EL (cell line): ENCODE measurements at regions not wholly inside any gene's neighbourhood (a gene's known extent, or its start where the extent isn't known, plus 50 kb on each side); places are given as distances from the start of the nearest gene placed in this dataset.

ENCODE experiments used
- DNase-seq: peaks from one replicate; pipeline ENCODE4 v3.0.0-alpha.2; 2016

DNA sequence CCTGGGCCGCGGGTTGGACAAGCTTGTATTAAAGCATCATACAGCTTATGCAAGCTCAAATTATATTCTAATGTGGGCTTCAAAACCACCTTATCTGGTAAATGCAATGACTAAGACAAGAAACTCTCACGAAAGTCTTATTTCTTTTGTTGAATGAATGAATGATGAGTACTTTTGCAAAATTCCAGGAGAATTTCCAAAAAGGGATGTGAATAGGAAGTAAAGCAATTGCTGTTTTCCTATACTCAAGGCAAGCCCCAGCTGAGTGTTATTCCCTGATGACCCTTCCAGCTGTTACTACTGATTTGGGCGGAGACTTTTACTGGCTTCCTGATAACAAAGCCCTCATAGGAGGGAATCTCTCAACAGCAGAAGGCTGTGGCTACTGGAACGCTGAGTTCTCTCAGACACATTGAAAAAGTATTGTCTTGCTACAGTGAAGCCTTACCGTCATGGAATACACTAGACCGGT lies 162.8 kb downstream of the SREK1 start:
- DNase-seq: no peak

DNA sequence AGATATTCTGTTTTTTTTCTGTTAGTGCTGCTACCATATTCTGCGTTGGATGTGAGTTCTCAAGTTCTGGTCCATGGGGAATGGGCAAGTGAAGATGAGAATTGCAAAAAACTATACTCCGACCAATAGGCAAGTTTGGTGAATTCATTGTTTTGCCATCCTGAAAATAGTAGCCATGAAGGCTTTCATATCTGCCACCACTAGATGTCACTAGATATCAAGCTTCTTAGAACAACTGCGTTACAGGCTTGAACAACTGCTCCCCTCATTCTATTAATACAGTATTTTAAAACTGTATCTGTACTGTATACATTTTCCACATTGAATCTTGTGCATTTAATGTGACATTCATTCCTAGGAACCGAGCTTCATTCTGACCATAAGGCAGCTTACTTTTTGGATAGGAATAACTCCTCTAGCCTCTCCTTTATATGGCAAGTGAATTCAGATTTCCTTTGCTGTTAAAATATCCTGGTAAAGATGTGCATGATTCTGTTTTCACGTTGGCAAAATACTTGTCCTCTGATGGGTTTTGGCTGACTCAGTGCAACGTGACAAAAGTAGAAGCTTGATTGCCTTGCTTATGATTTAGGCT lies 163.6 kb downstream of the SREK1 start:
- peak; percentile 61 for DNase-seq

DNA sequence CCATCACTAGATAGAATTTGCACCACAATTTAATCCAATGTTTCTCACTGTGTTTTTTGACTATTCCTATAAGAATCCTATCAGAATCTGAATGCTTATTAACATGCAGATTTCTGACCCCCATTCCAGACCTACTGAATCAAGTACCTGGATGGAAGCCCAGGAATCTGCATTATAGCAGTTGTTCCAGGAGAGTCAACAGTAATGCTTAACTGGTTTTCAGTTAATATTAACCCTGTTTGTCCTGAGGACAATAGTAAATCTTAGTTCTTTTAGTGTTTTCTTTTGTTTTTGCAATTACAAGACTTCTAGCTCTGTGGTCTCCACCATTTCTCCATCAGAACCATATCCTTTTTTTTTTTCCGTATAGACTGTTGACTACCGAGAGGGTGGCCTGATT lies 168.2 kb downstream of the SREK1 start:
- DNase-seq: no peak

DNA sequence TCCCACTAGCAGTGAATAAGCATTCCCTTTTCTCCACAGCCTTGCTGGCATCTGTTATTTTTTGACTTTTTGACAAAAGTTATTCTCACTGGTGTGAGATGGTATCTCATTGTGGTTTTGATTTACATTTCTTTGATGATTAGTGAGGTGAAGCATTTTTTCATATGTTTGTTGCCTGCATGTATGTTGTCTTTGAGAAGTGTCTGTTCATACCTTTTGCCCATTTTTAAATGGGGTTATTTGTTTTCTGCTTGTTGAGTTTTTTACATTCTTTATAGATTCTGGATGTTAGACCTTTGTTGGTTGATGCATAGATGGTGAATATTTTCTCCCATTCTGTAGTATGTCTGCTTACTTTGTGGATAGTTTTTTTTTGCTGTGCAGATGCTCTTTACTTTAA lies 171.7 kb downstream of the SREK1 start:
- DNase-seq: no peak

DNA sequence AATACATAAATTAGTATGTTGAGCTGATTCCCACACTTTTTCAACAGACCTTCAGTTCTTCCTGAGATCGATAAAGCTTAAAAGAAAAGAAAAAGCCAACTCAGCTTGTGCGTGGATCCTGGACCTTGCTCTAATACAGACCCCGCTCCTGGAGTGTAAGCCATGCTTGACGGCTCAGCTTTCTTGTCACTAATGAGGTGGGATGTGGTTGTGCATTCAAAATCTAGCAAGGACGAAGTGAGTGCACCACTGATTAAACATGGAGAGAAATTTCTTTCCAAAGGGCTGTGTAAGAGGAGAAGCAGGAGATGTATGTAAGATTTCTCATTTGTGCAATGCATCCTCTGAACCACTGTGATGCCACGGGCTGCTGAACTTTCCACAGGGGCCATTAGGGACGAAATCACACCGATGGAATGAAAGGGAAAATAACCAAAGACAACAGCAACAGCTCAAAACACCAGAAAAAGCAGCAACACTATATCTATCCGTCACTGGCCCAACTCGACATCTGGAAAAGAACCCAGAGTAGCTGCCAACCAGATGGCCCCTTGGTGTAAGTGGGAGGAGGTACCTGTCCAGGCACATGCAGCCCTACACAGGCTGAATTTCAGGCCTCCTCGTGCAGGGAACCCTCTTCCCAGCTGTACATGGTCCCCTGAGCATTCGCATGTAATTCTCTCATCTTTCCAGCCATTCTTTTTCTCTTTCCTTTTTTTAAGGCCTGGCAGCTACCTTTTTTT lies 178.9 kb downstream of the SREK1 start:
- DNase-seq: no peak

DNA sequence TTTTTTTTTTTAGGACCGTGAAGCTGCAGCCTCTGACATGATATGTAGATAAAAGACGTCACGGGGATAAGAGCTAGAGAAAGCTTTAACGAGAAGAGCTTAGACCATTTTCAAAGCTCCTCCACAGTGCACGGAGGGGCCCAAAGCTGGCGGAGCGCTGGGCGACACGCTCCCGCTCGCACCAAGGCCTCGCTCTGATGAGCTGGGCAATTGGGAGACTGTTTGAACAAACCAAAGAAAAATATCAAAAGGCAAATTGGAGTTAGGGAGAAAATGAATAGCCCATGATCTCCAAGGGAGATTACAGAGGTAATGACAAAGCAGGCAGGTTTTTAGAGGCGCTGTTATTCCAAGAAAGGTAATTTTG lies 179.4 kb downstream of the SREK1 start:
- no peak for DNase-seq

DNA sequence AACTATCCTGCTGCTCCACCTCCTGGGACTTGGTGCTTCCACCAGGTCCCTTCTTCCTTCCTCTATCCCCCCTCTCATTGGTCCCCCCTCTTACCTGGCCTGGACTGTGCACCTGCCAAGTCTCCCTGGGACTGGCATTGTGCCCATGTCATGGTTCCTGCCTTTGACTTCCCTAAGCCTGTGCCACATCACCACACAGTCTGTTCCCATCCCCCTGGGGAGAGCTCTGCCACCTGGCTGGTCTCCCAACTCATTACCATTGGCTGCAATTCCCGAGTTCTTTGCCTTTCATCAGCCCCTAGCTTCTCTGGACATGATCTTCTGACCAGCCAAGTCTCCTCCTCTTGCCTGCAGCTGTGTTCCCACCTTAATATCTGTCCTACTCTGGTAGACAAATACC lies 180.3 kb downstream of the SREK1 start:
- no peak for DNase-seq

DNA sequence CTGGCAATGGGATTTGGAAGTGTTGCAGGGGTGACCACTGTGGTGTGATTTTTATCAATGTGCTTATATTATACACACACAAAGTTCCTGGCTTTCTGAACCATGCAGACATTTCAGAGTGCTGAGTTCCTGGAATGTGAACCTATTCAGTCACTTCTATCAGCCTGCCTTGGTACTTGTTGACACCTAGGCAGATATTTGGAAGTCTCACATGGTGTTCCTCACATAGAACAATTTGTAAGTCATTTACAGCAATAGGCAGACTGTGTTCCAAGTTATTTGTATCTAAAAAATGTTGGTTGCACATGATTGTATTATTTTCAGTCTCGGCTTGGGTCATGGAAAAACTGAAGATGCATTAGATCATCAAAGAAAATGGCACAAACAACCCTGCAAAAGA lies 182.2 kb downstream of the SREK1 start:
- DNase-seq: no peak

DNA sequence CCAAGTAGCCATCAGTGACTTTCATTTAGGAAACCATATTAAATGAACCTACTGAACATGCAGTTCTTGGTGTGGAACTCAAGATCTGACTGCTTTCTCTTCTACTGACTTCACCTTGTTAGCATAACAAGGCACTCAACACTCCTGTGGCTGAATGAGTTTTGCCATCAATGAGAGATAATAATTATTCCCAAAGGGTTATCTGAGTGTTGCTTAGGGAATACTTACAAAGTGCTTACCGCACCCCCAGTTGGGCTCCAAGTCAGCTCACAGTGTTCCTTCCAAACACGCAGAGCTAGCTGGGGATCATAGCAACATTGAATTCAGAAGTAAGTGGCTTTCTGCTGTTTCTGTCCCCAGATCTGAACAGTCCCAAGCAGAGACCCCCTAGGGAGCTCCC lies 182.9 kb downstream of the SREK1 start:
- DNase-seq: no peak

DNA sequence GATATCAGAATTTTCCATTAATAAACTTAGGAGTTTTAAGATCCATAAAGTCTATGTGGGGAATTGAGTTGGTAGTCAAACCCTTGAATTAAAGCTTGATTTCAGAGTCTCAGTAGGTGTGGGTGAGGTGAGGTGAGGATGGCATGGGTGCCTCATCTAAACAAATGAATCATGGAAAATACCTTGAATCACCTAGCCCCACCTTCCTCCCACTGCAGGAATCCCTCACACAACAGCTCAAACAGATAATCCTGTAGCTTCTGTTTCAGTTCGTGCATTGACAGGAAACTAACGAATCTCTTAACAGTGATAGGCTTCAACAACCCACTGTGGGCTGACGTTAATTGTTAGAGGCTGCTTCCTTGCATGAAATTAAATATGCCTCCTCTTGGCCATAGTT lies 185.0 kb downstream of the SREK1 start:
- no peak for DNase-seq

DNA sequence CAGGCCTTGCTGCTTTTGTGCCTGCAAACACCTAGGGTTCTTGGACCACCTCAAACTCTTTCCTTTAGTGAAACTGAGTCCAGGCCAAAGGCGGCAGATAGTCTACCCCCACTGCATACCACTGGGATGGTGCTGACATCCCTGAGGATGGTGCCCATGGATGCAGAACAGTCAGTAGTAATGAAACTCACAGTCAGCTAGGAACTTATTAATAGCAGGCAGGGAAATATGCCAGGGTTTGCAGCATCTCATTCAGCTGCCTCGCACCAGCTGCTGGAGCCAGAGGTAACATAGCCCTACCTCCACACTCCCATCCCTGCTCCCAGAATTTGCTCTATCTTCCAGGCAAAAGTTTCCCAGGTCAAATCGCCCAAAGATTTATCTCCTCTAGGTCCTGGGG lies 189.1 kb downstream of the SREK1 start:
- no peak for DNase-seq

DNA sequence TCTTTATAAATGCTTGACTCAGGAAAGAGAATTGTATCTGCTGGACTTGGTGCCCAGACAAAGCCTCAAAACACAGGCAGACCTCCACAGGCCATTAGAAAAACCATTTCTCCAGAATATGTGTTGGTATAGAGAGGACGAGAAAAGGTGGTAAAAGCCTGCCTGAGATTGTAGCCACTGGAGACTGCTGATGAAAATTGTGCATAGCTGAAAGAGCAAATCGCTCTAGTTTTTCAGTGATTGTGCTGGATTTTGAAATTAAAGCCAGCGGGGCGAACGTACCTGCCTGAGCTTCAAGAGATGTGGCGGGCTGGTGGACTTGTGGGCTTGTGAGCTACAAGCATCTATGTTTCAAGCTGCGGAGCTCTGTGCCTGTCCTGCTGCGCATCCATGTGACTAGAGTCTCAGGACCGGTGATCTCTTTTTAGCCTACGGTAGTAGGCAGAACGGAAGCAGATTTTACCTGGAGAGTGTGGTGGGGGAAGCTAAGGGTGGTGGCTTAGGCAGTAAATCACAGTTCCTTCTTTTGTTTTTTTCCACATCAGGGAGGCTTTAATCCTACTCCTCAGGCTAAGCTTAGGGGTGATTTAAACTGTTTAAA lies 193.6 kb downstream of the SREK1 start:
- DNase-seq: no peak

DNA sequence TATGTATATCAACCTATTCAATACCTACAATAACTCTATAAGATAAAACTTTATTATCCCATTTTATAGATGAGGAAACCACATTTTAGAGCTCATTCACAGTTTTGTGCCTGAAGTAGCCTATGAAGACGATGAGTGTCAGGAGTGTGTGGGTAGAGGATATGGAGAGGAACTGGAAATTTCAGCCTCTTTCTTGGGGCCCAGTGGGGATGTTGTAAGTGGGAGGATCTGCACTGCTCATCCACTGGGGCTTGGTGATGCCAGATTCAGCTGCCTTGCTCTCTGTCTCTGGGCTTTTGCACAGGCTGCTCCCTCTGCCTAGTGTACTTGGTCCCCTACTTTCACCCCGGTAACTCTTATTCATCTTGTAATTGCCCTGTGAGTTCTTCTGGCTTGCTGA lies 194.7 kb downstream of the SREK1 start:
- DNase-seq: no peak

DNA sequence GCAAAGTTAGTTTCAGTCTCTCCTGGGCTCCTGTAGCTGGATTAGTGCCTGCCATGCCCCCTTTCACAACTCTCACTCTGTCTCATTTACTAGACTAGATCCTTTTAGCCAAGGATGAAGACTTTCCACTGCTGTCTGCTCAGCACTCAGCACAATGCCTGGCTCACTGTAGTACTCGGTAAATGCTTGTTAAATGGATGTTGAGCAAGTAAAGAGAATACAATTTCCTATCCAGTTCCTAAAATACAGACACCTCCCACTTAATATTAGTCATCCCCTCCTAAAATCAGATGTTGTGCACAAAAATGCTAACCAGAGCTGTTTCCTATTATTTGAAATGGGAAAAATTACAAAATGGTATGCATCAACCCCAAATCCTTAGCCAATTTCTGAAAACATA lies 195.8 kb downstream of the SREK1 start:
- no peak for DNase-seq

DNA sequence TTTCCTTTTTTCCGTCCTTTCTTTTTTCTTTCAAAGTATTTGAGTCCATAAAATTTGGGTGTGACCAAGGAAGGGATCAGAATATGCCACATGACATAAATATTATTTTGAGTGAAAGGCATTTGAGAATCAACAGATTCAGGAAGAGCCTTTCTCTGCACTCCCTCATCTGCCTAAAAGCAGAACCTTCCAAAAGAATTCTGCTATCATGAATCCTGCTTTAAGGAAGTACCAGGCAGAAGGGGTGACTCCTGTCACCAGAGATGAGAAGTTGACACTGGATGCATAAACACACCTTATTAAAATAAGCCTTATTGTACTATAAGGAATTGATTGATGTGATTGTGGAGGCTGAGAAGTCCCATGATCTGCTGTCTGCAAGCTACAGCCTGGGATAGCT lies 196.7 kb downstream of the SREK1 start:
- no peak for DNase-seq

DNA sequence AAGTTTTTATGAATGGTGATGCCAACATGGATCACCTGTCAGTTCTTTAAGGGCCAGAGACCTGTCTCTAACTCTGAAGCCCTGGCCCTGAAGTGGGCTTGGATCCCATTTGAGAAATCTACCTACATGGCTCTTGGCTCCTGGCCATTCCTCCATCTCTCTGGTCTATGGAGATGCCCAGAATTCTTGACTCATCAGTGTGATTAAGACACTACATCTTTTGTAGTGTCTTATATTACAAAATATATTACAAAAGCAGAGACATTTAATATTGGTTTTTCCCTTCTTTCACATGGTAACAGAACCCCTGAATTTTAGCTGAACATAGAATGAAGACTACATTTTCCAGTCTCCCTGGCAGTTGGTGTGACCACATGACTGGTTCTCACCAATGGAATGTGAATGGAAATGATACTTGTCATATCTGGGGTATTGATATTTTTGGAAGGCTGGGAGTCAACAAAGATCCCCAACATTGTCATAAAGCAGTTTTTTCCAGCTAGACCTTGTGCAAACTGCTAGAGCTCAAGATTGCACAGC lies 198.3 kb downstream of the SREK1 start:
- no peak for DNase-seq

DNA sequence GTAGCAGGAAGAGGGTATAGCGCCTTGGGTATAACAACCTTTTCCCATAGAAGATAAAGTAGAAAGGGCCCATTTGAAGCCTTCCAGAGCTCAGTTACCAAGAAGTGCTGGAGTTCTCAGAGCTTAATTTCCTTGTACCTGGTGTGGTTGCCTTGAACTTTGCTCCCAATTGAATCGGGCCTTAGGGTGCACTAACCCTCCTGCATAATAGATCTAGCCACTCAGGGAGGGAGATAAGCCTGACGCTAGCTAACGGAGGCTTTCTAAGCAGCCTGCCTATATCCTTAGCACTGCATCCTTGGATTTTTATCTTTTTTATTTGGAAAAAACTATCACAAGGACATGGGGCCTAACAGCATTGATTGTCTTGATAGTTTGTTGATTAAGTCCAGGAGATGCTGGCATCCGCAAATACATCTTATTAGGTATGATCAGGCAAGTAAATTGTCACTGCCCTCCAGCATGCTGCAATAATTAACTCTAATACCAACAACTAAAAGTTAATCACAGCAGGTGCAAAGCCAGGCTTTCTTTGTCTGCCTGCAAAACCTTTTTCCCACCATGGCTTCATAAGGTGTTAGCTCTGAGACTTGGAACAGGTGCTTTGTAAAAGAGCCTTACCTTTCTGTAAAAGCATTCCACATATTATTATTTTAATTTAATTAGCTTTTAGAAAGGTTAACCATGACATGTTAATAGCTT lies 199.4 kb downstream of the SREK1 start:
- DNase-seq: no peak

DNA sequence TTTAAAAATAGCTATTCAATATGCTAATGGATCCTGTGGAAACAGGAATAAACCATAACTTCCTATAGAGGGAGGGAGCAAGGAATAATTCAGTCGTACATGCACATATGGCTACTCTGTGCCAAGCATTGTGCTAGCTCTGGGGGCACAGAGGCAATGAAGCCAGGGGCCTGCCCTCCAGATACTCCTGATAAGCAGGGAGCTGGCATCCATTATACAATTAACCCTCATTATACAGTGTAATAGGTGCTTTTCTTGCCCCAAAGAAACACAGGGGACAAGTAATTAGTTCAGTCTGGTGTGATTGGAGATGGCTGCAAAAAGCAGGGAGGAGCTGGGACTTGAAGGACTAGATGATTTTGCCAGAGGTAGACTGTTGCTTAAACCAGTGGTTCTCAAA lies 200.4 kb downstream of the SREK1 start:
- DNase-seq: no peak

DNA sequence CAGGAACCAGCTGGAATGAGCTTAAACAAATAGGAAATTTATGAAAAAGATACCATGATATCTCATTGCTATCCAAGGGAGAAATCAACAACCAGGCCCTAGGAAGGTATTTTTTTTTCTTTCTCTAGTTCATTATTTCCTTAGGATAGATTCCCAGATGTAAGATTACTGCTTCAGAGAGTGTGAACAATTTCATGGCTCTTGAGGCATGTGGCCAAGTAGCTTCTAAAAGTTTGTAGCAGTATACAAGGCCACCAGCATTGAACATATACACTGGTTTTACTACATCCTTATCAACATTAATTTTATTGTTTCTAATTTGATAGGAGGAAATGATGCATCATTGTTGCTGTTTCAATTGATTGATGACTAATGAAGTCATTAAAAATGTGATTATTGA lies 201.2 kb downstream of the SREK1 start:
- no peak for DNase-seq

DNA sequence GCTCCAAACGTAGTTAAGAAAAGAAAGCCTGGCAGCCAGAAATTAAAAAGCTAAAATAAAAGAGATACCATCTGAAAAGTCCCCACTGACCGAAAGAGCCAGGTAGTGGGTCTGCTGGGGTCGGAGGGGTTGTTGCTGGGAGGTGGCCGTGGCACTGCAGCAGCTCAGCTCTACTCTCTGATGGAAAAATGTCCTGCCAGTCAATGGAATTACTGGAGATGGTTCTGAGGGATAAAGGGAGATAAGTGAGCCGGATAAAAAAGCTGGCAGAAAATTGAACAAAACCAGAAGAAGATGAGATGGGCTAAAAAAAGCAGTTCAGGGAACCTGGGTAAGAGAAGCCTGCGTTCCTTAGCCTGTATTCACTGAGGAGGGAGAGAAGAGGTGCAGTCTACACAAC lies 202.8 kb downstream of the SREK1 start:
- no peak for DNase-seq

DNA sequence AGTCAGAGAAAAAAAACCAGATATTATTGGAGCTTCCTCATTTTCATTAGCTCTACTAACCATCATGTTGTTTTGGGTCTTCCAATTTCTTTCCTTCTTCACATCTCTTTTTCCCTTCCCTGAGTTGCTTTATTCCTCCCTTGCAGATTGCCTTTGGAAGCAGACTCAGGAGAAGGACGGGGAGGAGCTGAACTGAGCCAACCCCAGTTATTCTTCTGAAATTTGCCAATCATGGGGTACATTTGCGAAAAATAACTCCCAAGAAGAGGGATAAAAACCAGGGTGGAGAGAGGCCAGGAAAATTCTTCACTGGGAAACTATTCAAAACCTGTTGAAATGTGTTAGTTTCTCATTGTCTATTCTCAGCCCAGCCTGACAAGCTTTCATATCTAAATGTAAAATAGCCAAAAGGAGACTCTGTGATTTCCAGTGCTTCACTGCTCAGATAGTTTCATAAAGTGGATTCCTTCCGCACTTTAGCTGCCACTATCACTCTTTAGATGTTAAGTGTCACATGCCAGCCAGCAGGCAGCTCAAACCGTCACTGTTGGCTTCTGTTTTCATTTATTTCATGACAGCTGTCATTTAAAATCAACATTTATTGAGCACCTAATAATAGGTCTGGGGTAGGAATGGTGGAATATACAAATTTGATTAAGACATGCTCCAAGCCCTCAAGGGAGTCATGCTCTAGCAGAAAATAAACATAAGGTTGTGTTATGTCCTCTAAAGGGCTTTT lies 204.5 kb downstream of the SREK1 start:
- DNase-seq: no peak

DNA sequence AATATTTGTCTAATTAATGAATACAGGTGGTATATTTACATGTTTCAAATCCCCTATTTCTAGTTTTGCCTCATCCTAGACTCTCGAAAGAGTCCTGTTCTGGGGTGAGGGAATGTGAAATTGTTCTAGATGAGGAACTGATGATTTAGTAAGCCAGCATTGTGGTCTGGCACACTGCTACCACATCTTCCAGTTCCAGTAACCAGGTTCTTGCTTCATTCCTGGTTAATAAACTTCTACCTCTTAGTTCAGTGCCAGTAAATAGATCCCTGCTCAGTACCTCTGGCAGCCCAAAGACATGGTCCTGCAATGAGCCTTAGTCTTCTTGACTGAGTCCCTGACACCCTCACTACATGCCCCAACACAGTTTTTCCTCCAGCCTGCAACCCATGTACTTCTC lies 207.7 kb downstream of the SREK1 start:
- no peak for DNase-seq

DNA sequence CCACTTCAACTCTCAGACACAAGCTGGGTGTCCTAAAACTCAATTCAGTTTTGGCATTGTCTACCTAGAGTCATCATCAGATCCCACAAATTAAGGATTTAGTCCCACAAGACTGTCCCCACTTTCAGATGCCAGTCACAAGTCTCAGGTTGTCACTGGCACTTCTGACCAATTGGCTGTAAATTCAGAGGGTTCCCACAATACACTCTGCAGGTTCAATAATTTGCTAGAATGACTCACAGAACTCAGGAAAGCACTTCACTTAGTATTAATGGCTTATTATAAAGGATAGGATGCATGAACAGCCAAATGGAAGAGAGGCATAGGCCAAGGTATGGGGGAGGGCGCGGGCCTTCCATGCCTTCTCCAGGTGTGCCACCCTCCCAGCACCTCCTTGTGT lies 209.1 kb downstream of the SREK1 start:
- no peak for DNase-seq
